Right lobe of liver (tissue), 6 donors: ENCODE measurements at regions not wholly inside any gene's neighbourhood (a gene's known extent, or its start where the extent isn't known, plus 50 kb on each side); places are given as distances from the start of the nearest gene placed in this dataset.

Source experiments
- ATAC-seq, 4 donors: fragments of 200-7000 bp; cut with Tn5 transposase; one replicate each; pipeline ENCODE4 v1.9.1; 2020; ENCODE audit warnings: mild to moderate bottlenecking in 4 of 4, moderate library complexity in 4 of 4
- DNase-seq, 3 donors: peaks; one replicate each; pipeline ENCODE4 v3.0.0-alpha.2; 2020
- H3K27ac ChIP-seq, 3 donors: fragments of 200-600 bp; one replicate each; pipeline ENCODE4 v1.8.0; 2022
- H3K27me3 ChIP-seq, 2 donors: fragments of 200-600 bp; one replicate each; pipeline ENCODE4 v1.8.0; 2022
- H3K36me3 ChIP-seq, 4 donors: fragments of 200-600 bp; sonication (generic) in 1 of 4; one replicate each; pipeline versions ENCODE4 v1.5.1 to v1.8.0; 2017 to 2022; ENCODE audit warnings: control low read depth in 1 of 4
- H3K4me1 ChIP-seq, 4 donors: fragments of 200-600 bp; sonication (generic) in 1 of 4; one replicate each; pipeline versions ENCODE4 v1.5.1 to v1.8.0; 2017 to 2022; ENCODE audit warnings: control low read depth in 1 of 4
- H3K4me3 ChIP-seq, 3 donors: fragments of 200-600 bp; one replicate each; pipeline ENCODE4 v1.8.0; 2022
- H3K9me3 ChIP-seq, 4 donors: fragments of 200-600 bp; sonication (generic) in 1 of 4; one replicate each; pipeline versions ENCODE4 v1.5.1 to v1.8.0; 2017 to 2022; ENCODE audit warnings: control low read depth in 1 of 4
- CTCF ChIP-seq, 4 donors: fragments of 200-600 bp in 3 of 4; fragments of 450-650 bp in 1 of 4; IDR thresholded peaks; one replicate each; pipeline versions ENCODE4 v1.5.1 to v1.8.0; 2016 to 2022; ENCODE audit warnings: antibody characterized with exemption in 4 of 4, mild to moderate bottlenecking in 2 of 4
- POLR2A ChIP-seq: fragments of 450-650 bp; IDR thresholded peaks from one replicate; pipeline ENCODE4 v1.6.1; 2017; ENCODE audit warnings: antibody characterized with exemption, mild to moderate bottlenecking
- WGBS: methylation state at CpG from one replicate; pipeline ENCODE4 v1.1.6; 2018; ENCODE audit warnings: low coverage, low lambda C conversion rate; ENCODE audit not compliant: insufficient coverage; ENCODE audit errors: missing lambda C conversion rate; 5-methylcytosine and 5-hydroxymethylcytosine counted together
- intact Hi-C, 2 donors: fragments of 100-400 bp; cut with DNase I; formaldehyde crosslinking; loops; one replicate each; pipeline versions ENCODE4 v1.11.2 to v1.14.1; 2022
- donor health status: DM: no; HTN: yes; CAD: no.
- donor health status: DM: no; HTN: no; CAD: no.
- donor health status: DM: no; HTN: no; CAD: no.
- donor health status: DM: no; HTN: yes; CAD: no.
- donor health status: DM: no; HTN: yes; CAD: no.

GRCh38 chr11:116472651-116473050 is 300.1 kb downstream of the BUD13 start:
- TF ChIP-seq CTCF (IDR thresholded peaks at IDR 0.05) (no peak), POLR2A (no peak)
- intact Hi-C loops: no loop called here
- DNase-seq: no peak
- no peaks in the 10 kb centered on the region for H3K36me3 ChIP-seq
- H3K9me3 ChIP-seq: no peaks in the 10 kb centered on the region
- no peaks in the 10 kb centered on the region for H3K27me3 ChIP-seq
- ATAC-seq: no peak
- H3K4me1 ChIP-seq: no peaks in the 10 kb centered on the region
- 86% methylated on average over 1 of the region's 1 CpG for WGBS
- no peak overlapping the region for H3K4me3 ChIP-seq
- no peak overlapping the region for H3K27ac ChIP-seq

GRCh38 chr11:116471608-116472256 is 301.1 kb downstream of the BUD13 start:
- no peak for ATAC-seq
- no peak for TF ChIP-seq CTCF (IDR thresholded peaks at IDR 0.05)
- TF ChIP-seq POLR2A: no peak
- H3K4me3 ChIP-seq: no peak overlapping the region
- intact Hi-C loops: no loop called here
- no peaks in the 10 kb centered on the region for H3K9me3 ChIP-seq
- 46% methylated on average over 3 of the region's 3 CpGs for WGBS
- H3K36me3 ChIP-seq: no peaks in the 10 kb centered on the region
- no peak overlapping the region for H3K27ac ChIP-seq
- no peaks in the 10 kb centered on the region for H3K4me1 ChIP-seq
- no peaks in the 10 kb centered on the region for H3K27me3 ChIP-seq
- no peak for DNase-seq

GRCh38 chr11:116468699-116469098 is 304.1 kb downstream of the BUD13 start:
- H3K27ac ChIP-seq: no peak overlapping the region
- TF ChIP-seq POLR2A (no peak), CTCF (IDR thresholded peaks at IDR 0.05) (no peak)
- 30% methylated on average over 2 of the region's 2 CpGs for WGBS
- no peaks in the 10 kb centered on the region for H3K27me3 ChIP-seq
- H3K9me3 ChIP-seq: no peaks in the 10 kb centered on the region
- intact Hi-C loops: no loop called here
- H3K4me1 ChIP-seq: no peaks in the 10 kb centered on the region
- H3K36me3 ChIP-seq: no peaks in the 10 kb centered on the region
- DNase-seq: no peak
- no peak overlapping the region for H3K4me3 ChIP-seq
- no peak for ATAC-seq

GRCh38 chr11:116467823-116468222 is 305.0 kb downstream of the BUD13 start:
- H3K4me1 ChIP-seq: no peaks in the 10 kb centered on the region
- no peaks in the 10 kb centered on the region for H3K27me3 ChIP-seq
- intact Hi-C loops: no loop called here
- H3K4me3 ChIP-seq: no peak overlapping the region
- no peaks in the 10 kb centered on the region for H3K9me3 ChIP-seq
- H3K36me3 ChIP-seq: no peaks in the 10 kb centered on the region
- no peak for ATAC-seq
- no peak overlapping the region for H3K27ac ChIP-seq
- no peak for DNase-seq
- WGBS: 23% methylated on average over 3 of the region's 6 CpGs
- TF ChIP-seq POLR2A (no peak), CTCF (IDR thresholded peaks at IDR 0.05) (no peak)

- Histone ChIP-seq H3K4me1 (no peaks in the 10 kb centered on the region), H3K27ac (no peak overlapping the region), H3K4me3 (no peak overlapping the region), H3K9me3 (no peaks in the 10 kb centered on the region), H3K36me3 (no peaks in the 10 kb centered on the region), H3K27me3 (no peaks in the 10 kb centered on the region)
- intact Hi-C loops: no loop called here
- no peak for DNase-seq
- WGBS: 62% methylated on average over 6 of the region's 6 CpGs
- TF ChIP-seq POLR2A: no peak
- no peak for TF ChIP-seq CTCF (IDR thresholded peaks at IDR 0.05)
- no peak for ATAC-seq
Observed at GRCh38 chr11:116466801-116467200, 306.0 kb downstream of the BUD13 start.
